ENCODE measurements at regions not wholly inside any gene's neighbourhood (a gene's known extent, or its start where the extent isn't known, plus 50 kb on each side); places are given as distances from the start of the nearest gene placed in this dataset.

DNA sequence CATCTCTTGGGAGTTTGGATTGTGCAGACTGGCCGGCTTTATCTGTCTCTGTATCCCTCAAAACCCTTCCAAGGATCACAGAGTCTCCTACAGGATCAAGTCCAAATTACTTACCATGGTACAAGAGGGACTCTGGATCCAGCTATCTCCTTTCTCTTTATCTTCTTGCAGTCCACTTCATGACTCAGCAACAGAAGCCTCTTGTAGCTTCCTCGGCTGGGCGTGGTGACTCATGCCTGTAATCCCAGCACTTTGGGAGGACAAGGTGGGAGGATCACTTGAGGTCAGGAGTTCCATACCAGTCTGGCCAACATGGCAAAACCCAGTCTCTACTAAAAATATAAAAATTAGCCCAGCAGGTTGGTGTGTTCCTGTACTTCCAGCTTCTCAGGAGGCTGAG is 189.7 kb downstream of the BCAT1 start:
- no peak for DNase-seq (ENCODE audit: low spot score)

DNA sequence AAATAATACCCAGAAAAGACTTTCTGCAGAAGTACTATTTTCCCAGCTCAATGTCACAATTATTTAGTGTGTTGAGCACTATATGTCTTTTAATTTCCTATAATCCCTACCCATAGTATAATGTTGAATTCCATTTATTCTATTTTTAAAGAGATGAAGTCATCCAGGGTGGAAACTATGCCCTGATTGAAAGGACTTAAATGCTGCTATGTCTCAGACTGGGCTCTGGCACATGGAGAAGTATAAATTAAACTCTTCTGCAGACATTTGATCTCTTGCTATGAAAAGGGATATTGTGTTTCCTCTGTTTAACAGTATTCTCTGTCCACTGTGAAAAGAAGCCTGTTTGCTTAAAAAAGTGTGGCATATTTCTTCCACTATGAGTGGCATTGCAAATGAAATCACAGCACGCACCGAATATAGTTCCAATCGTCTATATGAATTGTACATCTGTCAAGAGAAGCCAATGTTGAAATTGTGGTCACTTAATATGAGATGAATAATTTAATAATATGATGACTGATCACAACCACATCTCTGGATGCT is 192.3 kb downstream of the BCAT1 start:
- DNase-seq (ENCODE audit: low spot score): no peak

DNA sequence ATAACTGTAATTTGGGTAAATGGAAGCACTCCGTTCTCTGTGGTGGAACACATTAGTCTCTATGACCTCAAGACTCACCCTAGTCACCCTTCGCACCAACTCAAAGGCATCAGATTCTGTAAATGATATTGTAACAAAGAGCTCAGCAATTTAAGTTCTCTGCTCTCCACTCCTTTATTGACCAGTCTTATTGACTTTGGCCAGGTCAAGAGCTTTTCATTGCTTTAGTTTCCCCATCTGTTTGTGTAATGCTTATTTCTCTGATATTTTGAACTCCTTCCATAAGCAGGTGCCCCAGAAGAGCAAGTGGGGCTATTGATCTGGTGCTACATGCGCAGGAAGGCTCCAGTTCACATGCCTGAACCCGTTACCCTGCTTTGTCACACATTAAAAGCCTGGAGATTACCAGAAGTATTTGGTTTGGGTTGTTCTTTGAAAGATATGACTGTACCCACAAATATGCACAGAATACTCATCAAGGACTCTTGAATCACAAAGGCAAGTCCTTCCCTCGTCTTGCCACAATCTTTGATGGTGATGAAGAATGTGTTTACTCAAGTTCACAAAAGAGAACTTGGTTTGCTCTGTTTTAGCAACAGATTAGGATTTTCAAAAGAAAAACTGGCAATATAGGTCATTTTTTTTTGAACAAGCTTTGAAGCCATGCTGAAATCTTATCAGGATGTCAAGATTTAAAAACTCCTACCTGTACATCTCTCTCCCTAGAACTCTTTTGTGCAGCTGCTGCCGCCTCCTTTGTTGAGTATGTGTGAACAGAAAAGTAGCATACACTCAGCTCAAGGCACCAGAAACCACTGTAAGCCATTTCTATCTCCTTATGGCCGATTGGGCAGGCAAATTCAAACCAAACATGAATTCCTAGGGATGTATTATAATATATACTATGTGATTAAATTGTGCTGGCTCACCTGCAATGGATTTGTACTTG is 193.9 kb downstream of the BCAT1 start:
- DNase-seq (ENCODE audit: low spot score): peak; percentile 48

DNA sequence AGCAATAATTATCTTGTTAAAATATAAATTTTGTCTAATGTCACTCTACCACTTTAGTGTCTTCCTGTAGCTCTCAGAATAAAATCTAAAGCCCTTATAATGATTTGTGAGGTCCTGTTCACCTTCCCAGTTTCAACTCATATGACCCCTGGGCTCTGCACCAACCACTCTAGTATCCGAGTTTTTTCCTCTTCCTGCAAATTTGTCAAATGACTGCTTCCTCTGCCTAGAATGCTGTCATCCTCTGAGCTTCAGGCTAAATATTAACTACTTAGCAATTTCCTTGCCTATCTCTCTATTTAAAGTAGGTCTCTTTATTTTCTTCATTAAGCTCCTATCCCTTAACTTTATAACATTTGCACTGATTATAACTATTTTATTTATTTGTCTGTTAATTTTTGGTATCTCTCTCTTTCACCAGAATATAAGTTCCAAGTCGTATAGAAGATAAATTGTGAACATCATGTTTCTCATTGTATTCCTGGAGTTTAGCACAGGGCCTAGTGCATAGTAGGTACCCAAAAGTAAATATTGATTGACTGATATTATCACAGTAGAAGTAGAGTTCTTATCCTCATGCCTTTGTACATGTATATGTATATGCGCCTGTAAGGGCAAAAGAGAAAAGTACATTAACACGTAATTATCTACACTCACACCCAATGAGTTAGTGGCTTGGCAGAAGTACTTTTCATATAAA is 196.0 kb downstream of the BCAT1 start:
- DNase-seq (ENCODE audit: low spot score): no peak

DNA sequence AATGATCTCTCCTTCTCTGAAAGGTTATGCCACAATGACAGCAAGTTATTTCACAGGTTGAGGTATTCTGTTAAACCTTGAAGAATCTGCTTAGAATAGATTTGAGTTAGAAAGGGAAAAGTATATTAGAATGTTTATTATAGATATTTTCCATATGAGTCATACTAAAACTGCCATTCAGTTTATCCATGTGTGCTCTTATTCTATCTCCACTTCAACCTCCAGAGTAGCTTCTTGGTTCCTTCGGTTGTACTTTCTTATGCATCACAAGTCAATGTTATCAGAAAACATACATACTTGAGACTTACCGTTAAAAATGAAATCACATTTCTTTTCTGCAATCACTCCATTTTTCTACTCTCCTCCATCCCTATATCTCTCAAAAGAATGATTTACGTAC is 197.7 kb downstream of the BCAT1 start:
- DNase-seq (ENCODE audit: low spot score): no peak

DNA sequence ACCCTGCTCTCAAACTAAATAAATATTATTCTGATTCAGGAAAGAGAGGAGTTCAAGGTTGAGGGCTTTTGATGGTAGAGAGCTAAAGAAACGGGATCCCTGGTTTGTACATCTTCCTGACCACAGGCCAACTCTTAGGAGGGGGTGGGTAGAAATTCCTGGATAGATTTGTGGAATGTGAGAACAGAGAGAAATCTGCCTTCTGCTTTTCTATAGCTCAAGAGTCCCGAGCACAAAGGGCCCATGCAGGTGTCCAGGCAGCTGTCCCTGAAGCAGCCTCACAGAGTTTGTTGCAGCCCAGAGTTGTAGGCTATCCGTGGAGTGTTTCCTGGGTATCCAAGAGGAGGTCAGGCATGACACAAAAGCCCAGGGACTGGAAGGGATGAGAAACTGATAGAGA is 198.6 kb downstream of the BCAT1 start:
- DNase-seq (ENCODE audit: low spot score): no peak

DNA sequence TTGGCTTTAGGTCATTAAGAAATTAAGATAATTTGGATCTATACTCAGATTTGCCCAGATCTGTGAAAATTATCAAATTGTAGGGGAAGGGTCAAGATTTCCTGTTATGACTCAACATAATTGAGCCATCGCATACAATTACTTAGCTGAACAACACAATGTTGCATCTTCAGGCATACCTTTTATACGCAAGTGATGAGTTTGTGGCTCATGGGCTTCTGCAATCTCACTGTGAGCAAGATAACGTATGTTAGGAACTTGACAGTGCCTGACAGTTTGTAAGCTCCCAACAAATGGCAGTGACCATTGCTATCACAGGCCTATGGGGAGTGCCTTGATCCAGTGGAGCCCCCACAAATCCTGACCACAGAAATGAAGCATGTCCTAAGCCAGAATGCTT is 199.7 kb downstream of the BCAT1 start:
- DNase-seq (ENCODE audit: low spot score): no peak

DNA sequence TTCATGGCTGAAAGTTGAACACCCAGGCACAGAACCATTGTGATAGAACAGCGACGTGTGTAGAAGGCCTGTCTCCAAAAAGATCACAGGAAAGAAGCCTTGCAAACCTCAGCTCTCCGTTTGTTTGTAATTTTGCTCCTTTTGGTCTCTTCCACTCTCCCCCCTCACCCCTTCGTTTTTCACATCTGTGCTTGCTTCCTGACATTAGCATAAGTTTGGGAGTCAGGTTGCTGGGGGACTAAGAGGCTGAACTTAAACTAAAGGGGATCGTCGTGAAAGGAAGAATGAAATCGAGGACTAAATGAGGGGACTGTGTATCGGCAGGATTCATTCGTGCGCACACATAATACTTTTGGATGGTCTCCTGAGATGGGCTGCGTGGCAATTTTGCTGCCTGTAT is 200.6 kb downstream of the BCAT1 start:
- no peak for DNase-seq (ENCODE audit: low spot score)

DNA sequence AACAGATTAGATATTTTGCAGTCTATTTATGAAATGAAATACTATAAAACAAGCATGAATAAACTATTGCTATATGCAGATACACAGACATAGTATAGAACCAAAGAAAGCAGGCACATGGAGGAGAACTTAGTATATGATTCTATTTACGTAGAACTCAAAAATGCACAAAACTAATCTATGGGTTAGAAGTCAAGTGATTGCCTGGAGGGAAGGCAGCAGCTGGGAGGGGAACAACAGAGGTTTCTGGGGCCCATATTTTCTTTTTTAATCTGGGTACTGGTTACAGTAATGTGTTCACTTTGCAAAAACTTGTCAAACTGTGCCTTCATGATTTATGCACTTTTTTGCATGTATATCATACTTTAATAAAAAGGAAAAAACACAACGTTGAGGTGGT is 202.0 kb downstream of the BCAT1 start:
- no peak for DNase-seq (ENCODE audit: low spot score)

DNA sequence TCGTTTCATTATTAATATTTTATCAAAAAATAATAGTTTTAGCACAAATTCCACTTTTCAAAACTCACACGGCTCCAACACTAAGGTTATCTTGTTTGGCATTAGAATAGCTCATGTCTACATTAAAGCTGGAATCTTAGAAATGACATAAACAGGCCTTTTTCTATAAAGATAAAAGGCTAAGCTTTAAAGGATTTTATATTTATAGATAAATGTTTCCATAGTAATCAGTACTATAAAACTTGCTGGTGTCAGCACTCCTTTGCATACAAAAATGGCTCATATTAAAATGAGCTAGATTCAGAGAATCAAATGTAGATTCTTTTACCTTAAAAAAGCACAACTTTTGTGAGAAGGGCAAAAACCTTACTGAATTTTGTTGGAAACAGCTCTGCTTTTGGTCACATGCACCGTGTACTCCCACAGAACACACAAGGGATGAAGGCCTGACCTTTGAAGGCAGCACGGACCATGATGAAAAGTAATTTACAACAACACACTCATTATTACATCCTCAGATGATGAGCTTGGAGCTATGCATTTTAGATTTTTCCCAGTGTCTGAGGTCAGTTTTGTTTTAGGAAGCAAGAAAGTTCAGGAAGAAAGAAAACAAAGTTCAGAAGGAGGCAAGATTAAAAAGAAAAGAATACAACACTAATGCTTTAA is 202.8 kb downstream of the BCAT1 start:
- no peak for DNase-seq (ENCODE audit: low spot score)

DNA sequence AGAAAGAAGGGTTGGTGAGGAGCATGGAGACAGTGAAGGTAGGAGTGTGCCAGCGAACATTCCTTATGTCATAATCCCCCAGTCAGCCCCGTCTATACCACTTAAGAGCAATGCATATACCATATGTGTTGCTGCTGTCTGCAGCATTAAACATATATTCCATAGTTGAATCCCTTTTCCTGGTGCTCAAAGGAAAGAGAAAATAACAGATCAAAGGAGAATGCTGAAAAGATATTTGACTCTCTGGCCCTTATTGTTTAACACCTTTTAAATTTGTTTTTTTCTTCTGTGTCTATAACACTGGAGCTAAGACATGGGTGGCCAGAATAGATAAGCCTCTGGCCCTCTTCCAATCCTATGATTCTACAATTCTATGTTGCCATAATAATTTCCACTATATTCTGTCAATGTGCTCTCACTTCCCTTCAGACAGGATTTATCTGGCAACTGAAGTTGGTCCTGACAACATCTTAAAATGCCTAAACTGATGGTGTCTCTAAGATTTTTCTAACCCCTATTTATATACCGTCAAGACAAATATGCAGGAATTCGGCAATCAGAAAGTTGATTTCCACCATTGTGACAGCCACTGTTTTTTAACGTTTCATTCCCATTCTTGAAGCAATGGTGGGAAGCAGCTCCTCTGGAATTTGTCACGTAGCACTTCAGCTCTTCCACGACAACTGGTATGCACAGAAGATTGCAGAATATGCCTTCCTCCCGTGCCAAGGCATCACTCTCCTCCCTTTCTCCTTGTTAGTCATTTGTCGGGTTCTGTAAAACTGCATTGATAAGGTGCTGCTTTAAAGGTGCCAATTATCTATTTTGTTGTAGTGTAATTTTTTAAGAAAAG is 204.7 kb downstream of the BCAT1 start:
- peak; percentile 23 for DNase-seq (ENCODE audit: low spot score)

DNA sequence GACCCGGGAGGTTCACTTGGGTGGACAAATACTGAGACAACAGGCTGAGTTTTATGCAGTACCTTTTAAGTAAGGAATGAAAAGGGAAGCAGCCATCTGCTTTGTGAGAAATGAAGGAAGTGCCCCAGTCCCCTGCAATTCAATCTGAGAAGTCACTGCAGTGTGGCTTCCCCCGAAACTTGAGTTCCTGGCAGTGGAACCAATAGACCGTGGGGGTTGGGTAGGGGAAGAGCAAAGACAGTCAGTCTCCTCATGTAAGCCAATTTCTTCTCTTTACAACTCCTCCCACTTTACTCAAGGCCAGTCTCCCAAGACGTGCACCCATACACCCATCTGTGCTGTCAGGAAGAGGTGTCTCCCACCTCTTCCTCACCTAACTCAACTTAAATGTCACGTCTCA is 206.5 kb downstream of the BCAT1 start:
- no peak for DNase-seq (ENCODE audit: low spot score)

DNA sequence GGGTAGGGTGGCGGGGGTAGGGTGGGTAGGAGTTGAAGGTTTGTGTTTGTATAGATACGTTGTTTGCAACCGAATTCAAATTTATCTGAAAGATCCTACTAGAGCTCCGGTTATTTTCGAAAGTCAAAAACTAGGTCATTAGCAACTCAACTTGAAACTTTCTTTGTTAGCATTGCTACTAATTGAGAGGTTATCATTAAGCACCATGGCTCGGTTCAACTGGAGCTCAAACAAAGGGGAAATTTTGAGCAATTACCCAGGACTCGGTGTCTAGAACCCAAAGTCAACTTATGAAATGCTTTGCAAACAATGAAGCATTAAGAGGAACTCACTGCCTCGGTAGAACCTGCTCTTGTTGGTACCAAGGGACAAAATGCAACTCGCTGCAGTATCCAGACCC is 207.7 kb downstream of the BCAT1 start:
- DNase-seq (ENCODE audit: low spot score): no peak

DNA sequence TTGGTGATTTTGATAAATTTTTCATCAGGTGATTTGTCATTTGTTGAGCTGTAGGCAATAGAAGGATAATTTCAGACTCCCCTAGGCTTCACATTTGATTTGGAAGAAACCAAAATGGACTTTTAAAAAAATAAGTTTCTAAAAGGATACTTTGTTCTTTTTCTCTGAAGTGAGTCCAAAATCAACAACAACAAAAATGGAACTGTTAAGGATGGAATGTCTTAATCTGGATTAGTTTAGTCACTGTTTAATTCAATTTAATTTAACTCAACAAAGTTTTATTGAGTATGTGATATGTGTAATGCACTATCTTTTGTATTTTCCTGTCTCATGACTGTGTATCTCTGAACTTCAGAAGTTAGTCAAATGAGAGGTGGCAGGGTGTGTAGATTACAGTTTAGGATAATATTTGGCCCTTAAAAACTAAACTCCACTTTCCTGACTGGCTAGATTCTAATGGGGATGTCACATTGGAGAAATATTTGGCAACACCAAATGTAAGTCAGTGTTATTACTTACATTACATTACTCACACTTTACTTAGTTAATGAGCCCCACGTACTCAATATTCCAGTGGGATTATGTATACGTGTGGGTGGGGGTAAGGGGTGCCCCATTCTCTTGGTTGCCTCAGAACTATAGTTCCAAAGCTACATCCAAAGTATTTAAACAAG is 209.7 kb downstream of the BCAT1 start:
- DNase-seq (ENCODE audit: low spot score): no peak

DNA sequence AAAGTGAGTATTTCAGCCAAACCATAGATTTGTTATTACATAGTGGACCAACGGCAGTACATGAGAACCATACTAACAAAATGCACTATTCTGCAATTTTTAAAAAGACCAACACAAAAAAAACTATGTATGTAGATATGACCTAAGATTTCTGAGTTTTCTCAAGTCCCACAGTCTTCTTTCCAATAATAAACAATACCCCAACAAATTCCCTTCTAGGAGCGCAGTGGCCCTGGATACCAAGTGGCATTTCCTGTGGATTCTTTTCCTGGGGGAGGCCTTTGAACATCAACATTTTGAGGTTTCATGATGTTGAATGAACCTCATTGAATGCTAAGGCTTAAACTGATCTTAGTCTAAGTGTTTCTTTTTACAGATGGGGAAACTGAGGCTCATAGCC is 210.5 kb downstream of the BCAT1 start:
- no peak for DNase-seq (ENCODE audit: low spot score)

DNA sequence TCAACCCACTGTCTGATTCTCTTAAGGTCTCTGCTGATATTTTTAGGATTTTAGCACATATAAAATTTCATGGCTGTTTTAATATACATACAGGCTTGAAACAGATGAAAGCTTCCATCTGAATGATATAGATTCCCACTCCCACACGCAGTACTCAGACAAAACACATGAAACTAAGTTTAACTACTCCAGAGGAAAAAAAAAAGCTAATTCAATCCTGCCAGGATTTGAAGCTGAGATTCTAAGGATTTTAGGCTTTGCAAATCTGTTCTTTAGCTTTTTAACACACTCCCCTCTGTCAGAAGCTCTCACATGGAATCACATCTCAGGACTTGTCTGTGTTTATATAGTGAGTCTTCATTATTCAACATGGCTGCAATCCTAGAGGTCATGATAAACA is 217.3 kb downstream of the BCAT1 start:
- no peak for DNase-seq (ENCODE audit: low spot score)

DNA sequence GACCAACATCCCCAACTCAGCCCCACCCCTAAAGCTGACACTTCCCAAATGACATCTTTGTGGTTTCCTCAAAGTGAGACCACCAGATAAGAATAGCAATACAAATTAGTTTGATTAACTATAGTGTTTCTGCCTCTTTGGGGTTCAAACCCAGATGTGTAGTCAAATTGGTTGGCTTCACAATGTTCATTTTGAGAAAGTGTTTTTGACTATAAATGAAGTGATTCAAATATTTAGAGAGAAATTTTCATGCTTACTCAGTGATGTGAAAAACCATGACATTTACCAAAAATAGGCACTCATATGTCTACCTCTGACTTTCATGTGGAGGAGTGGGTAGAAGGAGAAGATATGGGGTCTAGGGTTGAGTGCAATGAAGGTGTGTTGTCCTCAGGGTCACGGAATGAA is 218.4 kb downstream of the BCAT1 start:
- DNase-seq (ENCODE audit: low spot score): no peak

DNA sequence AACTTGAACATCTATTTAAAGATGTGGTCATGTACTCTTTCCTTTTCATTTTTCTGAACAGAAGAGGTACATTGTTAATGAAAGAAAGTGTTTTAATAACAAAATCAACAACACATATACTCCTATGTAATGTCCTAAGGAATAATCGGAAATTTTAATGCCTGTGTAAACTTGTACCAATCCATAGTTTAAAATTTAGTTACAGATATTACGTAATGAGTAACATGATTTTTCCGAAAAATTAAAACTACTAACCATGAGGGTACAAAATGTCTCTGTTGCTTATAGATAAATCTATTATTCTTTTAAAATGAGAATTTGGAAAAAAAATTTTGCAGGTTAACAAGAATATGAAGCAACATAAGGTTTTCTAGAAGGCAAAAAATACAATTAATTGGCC is 220.1 kb downstream of the BCAT1 start:
- DNase-seq (ENCODE audit: low spot score): no peak

DNA sequence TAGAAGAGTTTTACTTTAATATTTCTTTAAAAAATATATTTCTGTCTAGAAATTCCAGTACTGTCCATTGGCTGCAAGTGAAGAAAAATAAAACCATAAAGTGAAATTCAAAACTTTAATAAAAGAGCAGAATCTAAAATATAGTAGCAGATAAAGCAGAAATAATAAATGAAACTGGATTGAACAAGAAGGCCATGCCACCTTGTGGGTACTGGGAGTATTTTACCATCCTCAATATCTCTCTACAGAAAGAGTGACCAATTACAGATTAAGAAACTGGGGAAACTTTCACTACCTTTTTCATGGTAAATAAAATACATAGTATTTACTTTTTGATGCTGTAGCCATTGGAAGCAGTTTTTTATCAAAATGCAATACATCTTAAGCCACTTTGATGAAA is 220.5 kb downstream of the BCAT1 start:
- DNase-seq (ENCODE audit: low spot score): peak; percentile 26

DNA sequence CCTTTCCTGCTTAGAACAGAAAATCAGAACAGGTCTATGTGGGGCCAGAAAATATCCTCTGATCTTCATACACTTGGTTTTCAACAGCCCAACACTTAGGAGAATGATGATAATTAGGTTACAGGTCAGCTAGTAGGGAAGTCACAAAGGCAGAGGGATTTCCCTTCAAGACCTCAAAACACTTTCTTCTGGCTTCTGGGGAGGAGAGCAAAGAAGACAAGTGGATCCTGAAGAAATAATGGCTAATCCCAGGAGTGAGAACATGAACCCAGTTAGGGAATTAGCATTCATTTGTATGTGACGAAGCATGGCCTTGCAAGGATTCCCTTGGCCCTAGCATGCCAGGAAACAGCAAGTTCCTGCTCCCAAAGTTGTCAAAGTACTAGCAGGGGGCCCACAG is 223.3 kb downstream of the BCAT1 start:
- no peak for DNase-seq (ENCODE audit: low spot score)

DNA sequence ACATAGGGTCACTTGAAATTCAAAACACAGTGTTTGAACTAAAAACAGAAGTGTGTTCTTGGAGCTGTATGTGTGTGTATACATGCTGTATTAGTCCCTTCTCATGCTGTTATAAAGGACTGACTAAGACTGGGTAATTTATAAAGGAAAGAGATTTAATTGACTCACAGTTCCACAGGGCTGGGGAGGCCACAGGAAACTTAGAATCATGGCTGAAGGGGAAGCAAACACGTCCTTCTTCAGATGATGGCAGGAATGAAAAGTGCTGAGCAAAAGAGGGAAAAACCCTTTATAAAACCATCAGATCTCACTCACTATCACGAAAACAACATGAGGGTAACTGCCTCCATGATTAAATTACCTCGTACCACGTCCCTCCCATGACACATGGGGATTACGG is 224.1 kb downstream of the BCAT1 start:
- DNase-seq (ENCODE audit: low spot score): no peak
